OCI-LY1 (cell line): ENCODE measurements at regions not wholly inside any gene's neighbourhood (a gene's known extent, or its start where the extent isn't known, plus 50 kb on each side); places are given as distances from the start of the nearest gene placed in this dataset.

Experiments
- H2AFZ ChIP-seq: fragments of 200-600 bp; sonication (generic), shearing (Covaris generic); 2 replicates; pipeline ENCODE4 v1.6.0; 2014; ENCODE audit warnings: antibody characterized with exemption, mild to moderate bottlenecking, low read length
- H3F3A ChIP-seq: fragments of 200-600 bp; sonication (generic), shearing (Covaris generic); 2 replicates; pipeline ENCODE4 v1.6.0; 2014; ENCODE audit warnings: mild to moderate bottlenecking, antibody characterized with exemption, low read length, moderate library complexity; ENCODE audit not compliant: insufficient read depth
- H3K27ac ChIP-seq: fragments of 200-600 bp; sonication (generic); 2 replicates; pipeline ENCODE4 v1.5.1; 2014; ENCODE audit warnings: low read length, mixed run types, mild to moderate bottlenecking, low read depth; ENCODE audit not compliant: poor library complexity, severe bottlenecking
- H3K27me3 ChIP-seq: fragments of 200-600 bp; sonication (generic); 2 replicates; pipeline ENCODE4 v1.6.0; 2014; ENCODE audit warnings: antibody characterized with exemption, mild to moderate bottlenecking, low read length, moderate library complexity; ENCODE audit not compliant: insufficient read depth
- H3K36me3 ChIP-seq: fragments of 200-600 bp; sonication (generic); 2 replicates; pipeline ENCODE4 v1.6.1; 2014; ENCODE audit warnings: mild to moderate bottlenecking, antibody characterized with exemption, low read length, moderate library complexity, mixed read lengths; ENCODE audit not compliant: insufficient read depth
- H3K4me1 ChIP-seq: fragments of 200-600 bp; sonication (generic); 2 replicates; pipeline ENCODE4 v1.5.1; 2014; ENCODE audit warnings: mild to moderate bottlenecking, low read length, moderate library complexity; ENCODE audit not compliant: insufficient read depth, severe bottlenecking
- H3K4me2 ChIP-seq: fragments of 200-600 bp; sonication (generic), shearing (Covaris generic); 2 replicates; pipeline ENCODE4 v1.6.1; 2014; ENCODE audit warnings: low read length
- H3K4me3 ChIP-seq: fragments of 200-600 bp; sonication (generic); 2 replicates; pipeline ENCODE4 v1.5.1; 2014; ENCODE audit warnings: low read length, low read depth, mild to moderate bottlenecking, mixed read lengths; ENCODE audit not compliant: poor library complexity, severe bottlenecking
- H3K79me2 ChIP-seq: fragments of 200-600 bp; shearing (Covaris generic); 2 replicates; pipeline ENCODE4 v1.6.1; 2016; ENCODE audit warnings: mixed run types, low read length, mixed read lengths; ENCODE audit not compliant: insufficient read depth
- H3K9ac ChIP-seq: fragments of 200-600 bp; sonication (generic), shearing (Covaris generic); 2 replicates; pipeline ENCODE4 v1.6.1; 2014; ENCODE audit warnings: mild to moderate bottlenecking, low read length, mixed read lengths
- H3K9me2 ChIP-seq: fragments of 200-600 bp; sonication (generic), shearing (Covaris generic); 2 replicates; pipeline ENCODE4 v1.6.1; 2014; ENCODE audit warnings: low read depth, mild to moderate bottlenecking, low read length, mixed read lengths
- H3K9me3 ChIP-seq: fragments of 200-600 bp; shearing (Covaris generic); 2 replicates; pipeline ENCODE4 v1.6.1; 2014; ENCODE audit warnings: low read length, mixed read lengths
- H4K20me1 ChIP-seq: fragments of 200-600 bp; sonication (generic), shearing (Covaris generic); 2 replicates; pipeline ENCODE4 v1.6.0; 2016; ENCODE audit warnings: mild to moderate bottlenecking, low read length; ENCODE audit not compliant: insufficient read depth
- CTCF ChIP-seq: fragments of 200-600 bp; sonication (generic), shearing (Covaris generic); IDR thresholded peaks from 2 replicates; pipeline ENCODE4 v1.5.1; 2017; ENCODE audit warnings: mild to moderate bottlenecking, antibody characterized with exemption, low read length, moderate library complexity, mixed read lengths
- EZH2 ChIP-seq: fragments of 200-600 bp; sonication (generic), shearing (Covaris generic); IDR thresholded peaks from 2 replicates; pipeline ENCODE4 v1.8.0; 2017; ENCODE audit warnings: borderline replicate concordance, mixed run types, mild to moderate bottlenecking, antibody characterized with exemption, low read length, moderate library complexity, mixed read lengths

DNA sequence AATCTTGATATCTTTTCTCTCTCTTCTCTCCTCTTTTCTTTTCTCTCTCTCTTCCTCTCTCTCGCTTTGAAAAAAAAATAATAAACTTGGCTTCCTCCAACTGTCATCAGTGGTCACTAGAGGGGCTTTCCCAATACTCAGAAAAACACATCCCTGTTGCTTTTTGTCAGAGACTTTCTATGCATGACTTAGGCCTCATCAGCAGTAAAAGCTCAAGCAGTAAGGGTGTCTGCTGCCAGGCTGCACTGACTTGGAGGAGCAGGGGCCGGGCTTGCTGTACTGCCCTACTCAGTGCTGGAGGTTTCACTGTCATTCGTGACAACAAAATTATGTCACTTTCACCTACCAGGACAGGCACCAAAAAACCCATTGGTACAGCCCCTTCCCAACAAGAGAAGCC lies 272.0 kb downstream of the ADGB start:
- Histone ChIP-seq H3K27me3 (no peaks in the 10 kb centered on the region), H3K9me3 (no peaks in the 10 kb centered on the region), H3K4me1 (no peaks in the 10 kb centered on the region), H3F3A (no peaks in the 10 kb centered on the region), H3K79me2 (no peaks in the 10 kb centered on the region), H3K4me3 (no peak overlapping the region), H3K9me2 (no peaks in the 10 kb centered on the region), H3K9ac (no peak overlapping the region), H4K20me1 (no peaks in the 10 kb centered on the region), H3K4me2 (no peak overlapping the region), H2AFZ (no peak overlapping the region), H3K27ac (no peak overlapping the region), H3K36me3 (no peaks in the 10 kb centered on the region)
- no peak for TF ChIP-seq EZH2
- TF ChIP-seq CTCF, result no peak

DNA sequence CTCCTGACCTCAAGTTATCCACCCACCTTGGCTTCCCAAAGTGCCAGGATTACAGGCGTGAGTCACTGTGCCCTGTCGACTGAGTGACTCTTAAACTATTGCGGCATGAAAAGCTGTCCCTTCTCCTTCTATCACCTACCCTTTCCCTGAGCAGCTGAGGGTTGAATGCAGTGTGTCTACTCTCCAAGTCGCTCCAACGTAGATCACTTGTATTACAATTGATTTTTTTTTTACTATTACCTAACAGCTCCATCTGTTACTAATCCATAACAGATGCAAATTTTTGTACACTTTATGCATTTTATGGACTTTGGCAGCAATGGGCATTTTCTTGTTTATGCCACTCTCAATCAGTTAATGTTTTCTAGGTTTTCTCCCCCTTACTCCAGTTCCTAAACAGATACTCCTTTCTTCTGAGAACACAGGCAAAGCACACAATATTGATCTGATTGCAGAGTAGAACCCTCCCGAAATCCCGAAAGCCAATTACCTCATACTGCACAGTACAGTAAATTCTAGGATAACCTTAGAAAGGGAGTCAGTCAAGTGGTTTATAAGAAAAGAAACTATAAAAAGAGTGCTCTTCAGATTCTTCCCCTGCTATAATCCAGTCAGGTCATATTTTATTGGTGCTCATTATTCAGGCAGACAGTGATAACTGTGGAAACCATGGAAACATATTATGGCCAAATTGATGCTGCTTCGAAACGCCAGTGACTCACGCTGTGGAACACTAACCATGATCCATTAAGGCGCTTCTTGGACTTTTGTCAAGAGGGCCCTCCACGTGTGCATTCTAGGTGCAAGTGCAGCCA lies 273.0 kb downstream of the ADGB start:
- H3K79me2 ChIP-seq, result no peaks in the 10 kb centered on the region
- peaks cover 7% of the 10 kb centered on the region for H3K4me1 ChIP-seq
- no peaks in the 10 kb centered on the region for H3K36me3 ChIP-seq
- no peaks in the 10 kb centered on the region for H3K9me2 ChIP-seq
- no peak overlapping the region for H3K4me3 ChIP-seq
- H3K9me3 ChIP-seq, result no peaks in the 10 kb centered on the region
- H3F3A ChIP-seq, result no peaks in the 10 kb centered on the region
- no peaks in the 10 kb centered on the region for H3K27me3 ChIP-seq
- no peak overlapping the region for H3K27ac ChIP-seq
- no peak overlapping the region for H3K9ac ChIP-seq
- H2AFZ ChIP-seq, result no peak overlapping the region
- no peaks in the 10 kb centered on the region for H4K20me1 ChIP-seq
- no peak for TF ChIP-seq CTCF
- TF ChIP-seq EZH2, result no peak
- H3K4me2 ChIP-seq, result no peak overlapping the region

DNA sequence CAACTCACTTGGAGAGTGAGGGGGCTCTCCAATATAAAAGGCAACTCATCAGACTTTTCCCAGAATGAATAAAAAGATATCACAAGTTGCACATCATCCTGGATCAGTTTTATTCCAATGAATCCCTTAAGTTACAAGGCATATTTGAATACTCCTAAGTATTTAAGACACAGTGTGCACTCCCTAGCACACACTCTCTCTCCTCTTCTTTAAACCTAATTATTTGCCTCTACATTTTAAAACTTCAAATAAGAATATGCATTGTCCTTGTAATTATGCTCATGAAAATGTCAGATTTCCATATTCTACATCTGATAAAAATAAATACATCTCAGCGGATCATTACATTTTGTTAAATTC lies 273.6 kb downstream of the ADGB start:
- no peaks in the 10 kb centered on the region for H3K9me2 ChIP-seq
- H3K4me3 ChIP-seq, result no peak overlapping the region
- no peaks in the 10 kb centered on the region for H3K27me3 ChIP-seq
- no peak overlapping the region for H3K27ac ChIP-seq
- H3K4me1 ChIP-seq, result peaks cover 8% of the 10 kb centered on the region
- no peak overlapping the region for H3K9ac ChIP-seq
- H3K4me2 ChIP-seq, result no peak overlapping the region
- H3F3A ChIP-seq, result no peaks in the 10 kb centered on the region
- no peaks in the 10 kb centered on the region for H4K20me1 ChIP-seq
- no peak overlapping the region for H2AFZ ChIP-seq
- H3K79me2 ChIP-seq, result no peaks in the 10 kb centered on the region
- no peaks in the 10 kb centered on the region for H3K36me3 ChIP-seq
- TF ChIP-seq CTCF, result no peak
- no peak for TF ChIP-seq EZH2
- H3K9me3 ChIP-seq, result no peaks in the 10 kb centered on the region
